ENCODE measurements at regions not wholly inside any gene's neighbourhood (a gene's known extent, or its start where the extent isn't known, plus 50 kb on each side); places are given as distances from the start of the nearest gene placed in this dataset.

DNA sequence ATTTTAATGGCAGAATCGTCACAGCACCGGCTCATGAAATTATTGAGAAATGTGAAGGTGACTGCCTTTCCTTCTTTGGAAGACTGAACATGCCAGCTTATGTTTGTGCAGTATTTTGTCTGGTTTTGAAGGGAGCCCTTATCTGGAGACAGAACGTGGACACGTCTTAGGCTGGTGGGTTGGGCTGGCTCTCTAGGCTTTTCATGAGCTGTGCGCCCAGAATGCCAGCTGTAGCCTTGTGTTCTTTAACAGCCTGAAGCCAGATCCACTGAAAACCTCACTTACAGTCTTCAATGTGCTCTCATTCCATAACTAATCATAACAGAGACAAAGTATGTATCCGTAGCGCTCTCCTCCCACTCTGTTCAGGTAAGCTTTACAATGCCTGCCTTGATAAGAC lies 184.4 kb upstream of the HTR2A start:
- no peak overlapping the region for H3K4me3 ChIP-seq (ENCODE audit: control insufficient read depth in 1 of 7, extremely low read depth in 1 of 7, insufficient read depth in 4 of 7, low read depth in 2 of 7, low read length in 6 of 7)
- CTCF ChIA-PET: no interaction called here
- 79% methylated on average over 6 of the region's 7 CpGs for WGBS (ENCODE audit: insufficient coverage)
- POLR2A ChIA-PET: no interaction called here
- H3K4me1 ChIP-seq (ENCODE audit: control extremely low read depth in 1 of 4, control insufficient read depth in 4 of 4, insufficient read depth in 4 of 4, low read length in 3 of 4): no peaks in the 10 kb centered on the region
- H3K36me3 ChIP-seq (ENCODE audit: control insufficient read depth in 4 of 4, insufficient read depth in 4 of 4, low read length in 3 of 4): no peaks in the 10 kb centered on the region
- no peaks in the 10 kb centered on the region for H3K27me3 ChIP-seq (replicated peaks in 2 of 5; ENCODE audit: control insufficient read depth in 4 of 5, insufficient read depth in 5 of 5, low read length in 4 of 5)
- no peak overlapping the region for H3K27ac ChIP-seq (ENCODE audit: insufficient read depth in 1 of 2, low read depth in 1 of 2, low read length in 2 of 2, poor library complexity in 1 of 2, severe bottlenecking in 2 of 2)
- no peaks in the 10 kb centered on the region for H3K9me3 ChIP-seq (ENCODE audit: control extremely low read depth in 1 of 5, control insufficient read depth in 4 of 5, insufficient read depth in 2 of 5, low read depth in 1 of 5, low read length in 4 of 5)
- DNase-seq: no peak

DNA sequence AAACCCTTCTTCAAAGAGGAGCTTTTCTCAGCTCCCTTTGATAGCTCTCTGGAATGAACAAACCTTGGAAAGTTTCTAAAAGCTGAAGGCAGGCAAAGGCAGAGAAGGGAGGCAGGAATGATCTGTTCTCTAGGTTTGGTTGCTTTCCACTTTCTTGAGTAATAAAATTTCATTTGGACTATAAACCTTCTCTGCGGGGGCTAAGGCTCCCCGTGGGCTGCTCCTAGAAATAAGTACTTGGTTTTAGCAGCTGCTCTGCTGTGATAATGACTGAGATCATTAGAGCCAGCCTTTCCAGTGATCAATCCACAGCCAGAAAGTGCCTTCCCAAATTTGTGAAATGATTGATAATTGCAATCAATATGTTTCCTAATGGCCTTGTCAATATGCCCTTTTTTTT lies 183.8 kb upstream of the HTR2A start:
- ChIA-PET CTCF (no interaction called here), POLR2A (no interaction called here)
- Histone ChIP-seq H3K27me3 (replicated peaks in 2 of 5; ENCODE audit: control insufficient read depth in 4 of 5, insufficient read depth in 5 of 5, low read length in 4 of 5) (no peaks in the 10 kb centered on the region), H3K9me3 (ENCODE audit: control extremely low read depth in 1 of 5, control insufficient read depth in 4 of 5, insufficient read depth in 2 of 5, low read depth in 1 of 5, low read length in 4 of 5) (no peaks in the 10 kb centered on the region), H3K36me3 (ENCODE audit: control insufficient read depth in 4 of 4, insufficient read depth in 4 of 4, low read length in 3 of 4) (no peaks in the 10 kb centered on the region), H3K27ac (ENCODE audit: insufficient read depth in 1 of 2, low read depth in 1 of 2, low read length in 2 of 2, poor library complexity in 1 of 2, severe bottlenecking in 2 of 2) (no peak overlapping the region), H3K4me3 (ENCODE audit: control insufficient read depth in 1 of 7, extremely low read depth in 1 of 7, insufficient read depth in 4 of 7, low read depth in 2 of 7, low read length in 6 of 7) (no peak overlapping the region), H3K4me1 (ENCODE audit: control extremely low read depth in 1 of 4, control insufficient read depth in 4 of 4, insufficient read depth in 4 of 4, low read length in 3 of 4) (no peaks in the 10 kb centered on the region)
- 57% methylated on average over 1 of the region's 2 CpGs for WGBS (ENCODE audit: insufficient coverage)
- no peak for DNase-seq

DNA sequence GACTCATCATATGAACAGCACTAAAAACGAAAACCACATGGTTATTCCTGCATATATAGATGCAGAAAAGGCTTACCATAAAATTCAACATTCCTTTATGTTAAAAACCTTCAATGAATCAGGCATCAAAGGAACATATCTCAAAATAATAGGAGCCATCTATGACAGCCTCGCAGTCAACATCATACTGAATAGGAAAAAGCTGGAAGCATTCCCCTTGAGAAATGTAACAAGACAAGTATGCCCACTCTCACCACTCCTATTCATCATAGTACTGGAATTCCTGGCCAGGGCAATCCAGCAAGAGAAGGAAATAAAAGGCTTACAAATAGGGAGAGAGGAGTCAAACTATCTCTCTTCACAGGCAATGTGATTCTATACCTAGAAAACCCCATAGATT lies 179.6 kb upstream of the HTR2A start:
- CTCF ChIA-PET: no interaction called here
- H3K4me3 ChIP-seq (ENCODE audit: control insufficient read depth in 1 of 7, extremely low read depth in 1 of 7, insufficient read depth in 4 of 7, low read depth in 2 of 7, low read length in 6 of 7): no peak overlapping the region
- H3K36me3 ChIP-seq (ENCODE audit: control insufficient read depth in 4 of 4, insufficient read depth in 4 of 4, low read length in 3 of 4): no peaks in the 10 kb centered on the region
- POLR2A ChIA-PET: no interaction called here
- no peak overlapping the region for H3K27ac ChIP-seq (ENCODE audit: insufficient read depth in 1 of 2, low read depth in 1 of 2, low read length in 2 of 2, poor library complexity in 1 of 2, severe bottlenecking in 2 of 2)
- peaks cover 3 to 20% (median 4%) of the 10 kb centered on the region in 5 experiments for H3K9me3 ChIP-seq (ENCODE audit: control extremely low read depth in 1 of 5, control insufficient read depth in 4 of 5, insufficient read depth in 2 of 5, low read depth in 1 of 5, low read length in 4 of 5)
- 100% methylated on average over 1 of the region's 2 CpGs for WGBS (ENCODE audit: insufficient coverage)
- no peak for DNase-seq
- H3K4me1 ChIP-seq (ENCODE audit: control extremely low read depth in 1 of 4, control insufficient read depth in 4 of 4, insufficient read depth in 4 of 4, low read length in 3 of 4): no peaks in the 10 kb centered on the region
- no peaks in the 10 kb centered on the region for H3K27me3 ChIP-seq (replicated peaks in 2 of 5; ENCODE audit: control insufficient read depth in 4 of 5, insufficient read depth in 5 of 5, low read length in 4 of 5)

DNA sequence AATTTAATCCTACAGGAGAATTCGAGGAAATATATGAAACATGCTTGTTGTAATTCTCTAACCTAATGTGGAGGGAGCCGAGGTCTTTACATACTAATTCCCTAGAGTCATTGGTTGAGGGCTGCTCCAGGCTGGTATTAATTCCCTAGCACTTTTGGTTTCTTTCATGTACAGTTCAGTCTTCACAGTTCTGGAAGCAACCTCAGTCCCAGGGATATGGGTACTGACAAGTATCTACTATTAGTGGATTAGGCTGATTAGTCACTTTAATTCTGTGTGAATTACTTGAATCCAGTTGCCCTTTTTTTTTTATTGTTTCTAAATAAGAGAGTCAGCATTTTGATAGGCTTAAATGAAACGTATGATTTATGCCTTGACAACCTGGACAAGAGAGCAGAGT lies 172.3 kb upstream of the HTR2A start:
- ChIA-PET POLR2A (no interaction called here), CTCF (no interaction called here)
- 100% methylated on average over 1 of the region's 3 CpGs for WGBS (ENCODE audit: insufficient coverage)
- Histone ChIP-seq H3K36me3 (ENCODE audit: control insufficient read depth in 4 of 4, insufficient read depth in 4 of 4, low read length in 3 of 4) (no peaks in the 10 kb centered on the region), H3K27me3 (replicated peaks in 2 of 5; ENCODE audit: control insufficient read depth in 4 of 5, insufficient read depth in 5 of 5, low read length in 4 of 5) (no peaks in the 10 kb centered on the region), H3K4me1 (ENCODE audit: control extremely low read depth in 1 of 4, control insufficient read depth in 4 of 4, insufficient read depth in 4 of 4, low read length in 3 of 4) (peaks cover 0 to 7% (median 1%) of the 10 kb centered on the region in 4 experiments), H3K4me3 (ENCODE audit: control insufficient read depth in 1 of 7, extremely low read depth in 1 of 7, insufficient read depth in 4 of 7, low read depth in 2 of 7, low read length in 6 of 7) (no peak overlapping the region), H3K27ac (ENCODE audit: insufficient read depth in 1 of 2, low read depth in 1 of 2, low read length in 2 of 2, poor library complexity in 1 of 2, severe bottlenecking in 2 of 2) (no peak overlapping the region), H3K9me3 (ENCODE audit: control extremely low read depth in 1 of 5, control insufficient read depth in 4 of 5, insufficient read depth in 2 of 5, low read depth in 1 of 5, low read length in 4 of 5) (peaks cover 0 to 10% (median 0%) of the 10 kb centered on the region in 5 experiments)
- DNase-seq: no peak

DNA sequence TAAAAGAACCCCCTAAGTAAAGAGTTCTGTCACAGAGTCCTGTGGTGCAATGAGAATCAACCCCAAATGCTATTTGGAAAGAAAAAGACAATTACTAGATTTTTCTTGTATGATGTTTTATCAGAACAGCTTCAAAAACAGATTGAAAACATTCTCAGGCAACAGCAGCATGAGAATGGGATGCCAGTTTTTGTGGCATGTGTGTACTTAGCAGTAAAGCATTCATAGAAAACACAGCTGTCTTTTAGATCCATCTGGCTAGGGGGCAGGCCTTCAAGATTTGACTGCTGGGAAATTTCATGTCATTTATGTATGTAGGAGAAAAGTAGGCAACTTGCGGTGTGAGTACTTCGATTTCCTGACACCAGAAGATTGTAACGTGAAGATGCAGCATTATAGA lies 170.5 kb upstream of the HTR2A start:
- POLR2A ChIA-PET: no interaction called here
- no peak overlapping the region for H3K27ac ChIP-seq (ENCODE audit: insufficient read depth in 1 of 2, low read depth in 1 of 2, low read length in 2 of 2, poor library complexity in 1 of 2, severe bottlenecking in 2 of 2)
- no peak overlapping the region for H3K4me3 ChIP-seq (ENCODE audit: control insufficient read depth in 1 of 7, extremely low read depth in 1 of 7, insufficient read depth in 4 of 7, low read depth in 2 of 7, low read length in 6 of 7)
- H3K9me3 ChIP-seq (ENCODE audit: control extremely low read depth in 1 of 5, control insufficient read depth in 4 of 5, insufficient read depth in 2 of 5, low read depth in 1 of 5, low read length in 4 of 5): peaks cover 0 to 11% (median 0%) of the 10 kb centered on the region in 5 experiments
- H3K27me3 ChIP-seq (replicated peaks in 2 of 5; ENCODE audit: control insufficient read depth in 4 of 5, insufficient read depth in 5 of 5, low read length in 4 of 5): no peaks in the 10 kb centered on the region
- WGBS (ENCODE audit: insufficient coverage): 95% methylated on average over 3 of the region's 3 CpGs
- no peaks in the 10 kb centered on the region for H3K36me3 ChIP-seq (ENCODE audit: control insufficient read depth in 4 of 4, insufficient read depth in 4 of 4, low read length in 3 of 4)
- DNase-seq: no peak
- CTCF ChIA-PET: no interaction called here
- H3K4me1 ChIP-seq (ENCODE audit: control extremely low read depth in 1 of 4, control insufficient read depth in 4 of 4, insufficient read depth in 4 of 4, low read length in 3 of 4): peaks cover 0 to 7% (median 1%) of the 10 kb centered on the region in 4 experiments

DNA sequence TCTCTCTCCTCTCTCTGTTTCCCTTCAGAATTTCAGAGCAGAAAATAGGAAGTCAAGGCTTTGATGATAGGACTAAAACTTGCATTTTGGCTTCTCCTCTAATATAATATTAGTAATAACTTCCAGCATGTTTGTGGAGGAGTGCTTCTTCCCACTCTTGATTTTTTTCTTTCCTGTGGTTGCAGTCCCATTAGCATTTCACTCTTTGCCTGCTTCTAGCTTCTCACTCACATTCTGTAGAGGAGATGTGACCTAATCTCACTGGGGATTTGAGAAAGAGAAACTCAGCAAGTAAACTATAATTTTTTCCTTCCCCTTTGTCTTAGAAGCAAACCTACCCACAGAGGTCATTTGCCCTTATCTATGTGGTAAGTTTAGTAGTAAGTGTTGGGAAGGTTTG lies 169.4 kb upstream of the HTR2A start:
- no peak overlapping the region for H3K27ac ChIP-seq (ENCODE audit: insufficient read depth in 1 of 2, low read depth in 1 of 2, low read length in 2 of 2, poor library complexity in 1 of 2, severe bottlenecking in 2 of 2)
- peaks cover 0 to 7% (median 1%) of the 10 kb centered on the region in 4 experiments for H3K4me1 ChIP-seq (ENCODE audit: control extremely low read depth in 1 of 4, control insufficient read depth in 4 of 4, insufficient read depth in 4 of 4, low read length in 3 of 4)
- H3K4me3 ChIP-seq (ENCODE audit: control insufficient read depth in 1 of 7, extremely low read depth in 1 of 7, insufficient read depth in 4 of 7, low read depth in 2 of 7, low read length in 6 of 7): no peak overlapping the region
- CTCF ChIA-PET: no interaction called here
- no peaks in the 10 kb centered on the region for H3K36me3 ChIP-seq (ENCODE audit: control insufficient read depth in 4 of 4, insufficient read depth in 4 of 4, low read length in 3 of 4)
- POLR2A ChIA-PET: no interaction called here
- H3K9me3 ChIP-seq (ENCODE audit: control extremely low read depth in 1 of 5, control insufficient read depth in 4 of 5, insufficient read depth in 2 of 5, low read depth in 1 of 5, low read length in 4 of 5): peaks cover 0 to 6% (median under 1%) of the 10 kb centered on the region in 5 experiments
- H3K27me3 ChIP-seq (replicated peaks in 2 of 5; ENCODE audit: control insufficient read depth in 4 of 5, insufficient read depth in 5 of 5, low read length in 4 of 5): no peaks in the 10 kb centered on the region
- DNase-seq: peak in 1 of 3 donors; percentile 3

DNA sequence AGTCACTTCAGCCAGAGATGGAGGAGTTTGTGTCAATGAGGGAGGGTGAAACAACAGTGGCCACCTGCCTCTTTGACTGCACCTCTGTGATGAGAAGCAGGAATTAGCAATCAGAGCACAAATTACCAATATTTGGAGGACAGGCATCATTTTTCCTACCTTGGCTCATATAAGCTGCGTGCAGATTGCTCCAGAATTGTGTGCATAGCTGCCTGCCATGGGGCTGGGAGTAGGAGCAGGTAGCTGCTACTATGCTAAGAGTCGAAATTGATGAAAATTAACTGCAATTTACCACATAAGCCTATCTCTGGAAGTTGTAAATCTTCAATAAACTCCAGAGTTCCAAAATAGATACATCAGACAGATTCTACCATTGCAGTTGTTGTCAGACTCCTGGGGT lies 167.5 kb upstream of the HTR2A start:
- WGBS (ENCODE audit: insufficient coverage): 100% methylated on average over 2 of the region's 2 CpGs
- DNase-seq: no peak
- ChIA-PET POLR2A (no interaction called here), CTCF (interaction anchor here (0.6 kb wide), 1 partner anchor 872 kb away, joined by 3 read pairs; no protein-coding TSS in a partner anchor)
- peaks cover 0 to 8% (median 2%) of the 10 kb centered on the region in 5 experiments for H3K9me3 ChIP-seq (ENCODE audit: control extremely low read depth in 1 of 5, control insufficient read depth in 4 of 5, insufficient read depth in 2 of 5, low read depth in 1 of 5, low read length in 4 of 5)
- no peaks in the 10 kb centered on the region for H3K36me3 ChIP-seq (ENCODE audit: control insufficient read depth in 4 of 4, insufficient read depth in 4 of 4, low read length in 3 of 4)
- H3K27me3 ChIP-seq (replicated peaks in 2 of 5; ENCODE audit: control insufficient read depth in 4 of 5, insufficient read depth in 5 of 5, low read length in 4 of 5): no peaks in the 10 kb centered on the region
- H3K4me1 ChIP-seq (ENCODE audit: control extremely low read depth in 1 of 4, control insufficient read depth in 4 of 4, insufficient read depth in 4 of 4, low read length in 3 of 4): peaks cover 0 to 7% (median 1%) of the 10 kb centered on the region in 4 experiments
- H3K4me3 ChIP-seq (ENCODE audit: control insufficient read depth in 1 of 7, extremely low read depth in 1 of 7, insufficient read depth in 4 of 7, low read depth in 2 of 7, low read length in 6 of 7): no peak overlapping the region
- no peak overlapping the region for H3K27ac ChIP-seq (ENCODE audit: insufficient read depth in 1 of 2, low read depth in 1 of 2, low read length in 2 of 2, poor library complexity in 1 of 2, severe bottlenecking in 2 of 2)

All from common myeloid progenitor, CD34-positive (primary cell).